WTC11 (cell line): ENCODE measurements at regions not wholly inside any gene's neighbourhood (a gene's known extent, or its start where the extent isn't known, plus 50 kb on each side); places are given as distances from the start of the nearest gene placed in this dataset.

Experiments used
- ATAC-seq: fragments of 200-7000 bp; cut with Tn5 transposase; 2 replicates; pipeline ENCODE4 v1.10.0; 2021; ENCODE audit warnings: mild to moderate bottlenecking, moderate library complexity
- CTCF ChIA-PET: fragments of 300-600 bp; sonication (Branson Sonifier 250); formaldehyde crosslinking; loops from one replicate; lab custom pipeline; 2021; ENCODE audit warnings: antibody characterized with exemption; lab: Charles Lee
- POLR2A ChIA-PET: fragments of 350-600 bp; sonication (Branson Sonifier 250); formaldehyde crosslinking; loops from one replicate; lab custom pipeline; 2021; ENCODE audit warnings: antibody characterized with exemption; lab: Charles Lee
- DNase-seq: peaks from one replicate; pipeline ENCODE4 v3.0.0; 2021; ENCODE audit warnings: low spot score
- H3K27ac Mint-ChIP-seq: 2 replicates; pipeline ENCODE4 v1.8.0; 2021; ENCODE audit warnings: mixed read lengths
- H3K27me3 Mint-ChIP-seq: 2 replicates; pipeline ENCODE4 v1.8.0; 2021; ENCODE audit warnings: low read depth, mild to moderate bottlenecking, moderate library complexity, mixed read lengths
- H3K36me3 Mint-ChIP-seq: 2 replicates; pipeline ENCODE4 v1.8.0; 2021; ENCODE audit warnings: mixed read lengths
- H3K4me1 Mint-ChIP-seq: 2 replicates; pipeline ENCODE4 v1.8.0; 2022; ENCODE audit warnings: mixed read lengths
- H3K4me3 Mint-ChIP-seq: 2 replicates; pipeline ENCODE4 v1.8.0; 2021; ENCODE audit warnings: mild to moderate bottlenecking, moderate library complexity, mixed read lengths
- H3K9me3 Mint-ChIP-seq: 2 replicates; pipeline ENCODE4 v1.8.0; 2021; ENCODE audit warnings: mixed read lengths
- AR ChIP-seq: fragments of 250-450 bp; sonication (Bioruptor Pico); IDR thresholded peaks from 2 replicates; pipeline ENCODE4 v1.9.0; 2021; ENCODE audit warnings: mild to moderate bottlenecking
- CDX4 ChIP-seq: fragments of 250-450 bp; sonication (Bioruptor Pico); IDR thresholded peaks from 2 replicates; pipeline ENCODE4 v1.9.0; 2021; ENCODE audit warnings: moderate library complexity, mild to moderate bottlenecking, inconsistent platforms, borderline replicate concordance
- CTCF ChIP-seq: fragments of 200-600 bp; IDR thresholded peaks from 2 replicates; pipeline ENCODE4 v1.8.0; 2022; ENCODE audit warnings: antibody characterized with exemption
- ETV6 ChIP-seq: sonication (generic); formaldehyde crosslinking; IDR thresholded peaks from 2 replicates; pipeline ENCODE4 v1.8.1; 2022; ENCODE audit warnings: mild to moderate bottlenecking, missing genetic modification reagents
- FOXJ3 ChIP-seq: sonication (generic); formaldehyde crosslinking; IDR thresholded peaks from 2 replicates; pipeline ENCODE4 v1.9.0; 2021; ENCODE audit warnings: missing genetic modification reagents, mild to moderate bottlenecking, borderline replicate concordance
- FOXK1 ChIP-seq: sonication (generic); formaldehyde crosslinking; IDR thresholded peaks from 2 replicates; pipeline ENCODE4 v1.8.0; 2022; ENCODE audit warnings: mild to moderate bottlenecking, moderate library complexity, missing genetic modification reagents
- GABPB1 ChIP-seq: sonication (generic); formaldehyde crosslinking; IDR thresholded peaks from 2 replicates; pipeline ENCODE4 v1.8.1; 2023; ENCODE audit warnings: mild to moderate bottlenecking, missing genetic modification reagents
- IRF1 ChIP-seq: sonication (generic); formaldehyde crosslinking; IDR thresholded peaks from 2 replicates; pipeline ENCODE4 v1.8.0; 2023; ENCODE audit warnings: missing genetic modification reagents
- MLX ChIP-seq: sonication (generic); formaldehyde crosslinking; IDR thresholded peaks from 2 replicates; pipeline ENCODE4 v1.8.1; 2023; ENCODE audit warnings: mild to moderate bottlenecking, missing genetic modification reagents, moderate library complexity
- NFYB ChIP-seq: sonication (generic); formaldehyde crosslinking; conservative IDR thresholded peaks from 2 replicates; pipeline ENCODE4 v1.8.0; 2022; ENCODE audit warnings: low read depth, missing genetic modification reagents
- USF2 ChIP-seq: sonication (generic); formaldehyde crosslinking; IDR thresholded peaks from 2 replicates; pipeline ENCODE4 v1.8.1; 2023; ENCODE audit warnings: mild to moderate bottlenecking, missing genetic modification reagents, moderate library complexity
- ZBTB43 ChIP-seq: sonication (generic); formaldehyde crosslinking; IDR thresholded peaks from 2 replicates; pipeline ENCODE4 v1.8.1; 2023; ENCODE audit warnings: mild to moderate bottlenecking, missing genetic modification reagents
- ZNF263 ChIP-seq: sonication (generic); formaldehyde crosslinking; IDR thresholded peaks from 2 replicates; pipeline ENCODE4 v1.8.1; 2022; ENCODE audit warnings: low read depth, mild to moderate bottlenecking, moderate library complexity, missing genetic modification reagents
- ZNF532 ChIP-seq: fragments of 250-450 bp; sonication (Bioruptor Pico); IDR thresholded peaks from 2 replicates; pipeline ENCODE4 v1.9.0; 2021; ENCODE audit warnings: mild to moderate bottlenecking, borderline replicate concordance
- ZNF671 ChIP-seq: fragments of 250-450 bp; sonication (Bioruptor Pico); IDR thresholded peaks from 2 replicates; pipeline ENCODE4 v1.8.0; 2021; ENCODE audit warnings: mild to moderate bottlenecking
- ZSCAN18 ChIP-seq: fragments of 250-450 bp; sonication (Bioruptor Pico); IDR thresholded peaks from 2 replicates; pipeline ENCODE4 v2.1.2; 2022; ENCODE audit warnings: mild to moderate bottlenecking, moderate library complexity

- TF ChIP-seq AR (CRISPR knock-in tag) (no peak), ZNF532 (CRISPR knock-in tag) (no peak), ZBTB43 (CRISPR knock-in tag) (no peak), ZNF671 (CRISPR knock-in tag) (no peak), IRF1 (no peak), USF2 (no peak), ZSCAN18 (CRISPR knock-in tag) (no peak), ZNF263 (no peak), CTCF (no peak), GABPB1 (CRISPR knock-in tag) (no peak), NFYB (CRISPR knock-in tag) (no peak), FOXJ3 (CRISPR knock-in tag) (no peak), FOXK1 (CRISPR knock-in tag) (no peak), MLX (CRISPR knock-in tag) (no peak), CDX4 (no peak), ETV6 (CRISPR knock-in tag) (no peak)
- H3K4me1 Mint-ChIP-seq = peaks cover 28% of the 10 kb centered on the region
- H3K27ac Mint-ChIP-seq = no peak overlapping the region
- POLR2A ChIA-PET = no interaction called here
- H3K4me3 Mint-ChIP-seq = no peak overlapping the region
- DNase-seq (no peak), ATAC-seq (no peak)
- H3K27me3 Mint-ChIP-seq = no peaks in the 10 kb centered on the region
- H3K36me3 Mint-ChIP-seq = no peaks in the 10 kb centered on the region
- CTCF ChIA-PET = interaction anchor here (1.1 to 1.5 kb wide), 5 partner anchors 18 to 151 kb away, joined by 3 to 5 read pairs (median 4); no protein-coding TSS in a partner anchor
- 0 out of 2 replicates have a peak, but pooled peaks cover 6% of the 10 kb centered on the region for H3K9me3 Mint-ChIP-seq
Measured at GRCh38 chr4:155060419-155060818, 148.0 kb upstream of the NPY2R start.
